ENCODE measurements at regions not wholly inside any gene's neighbourhood (a gene's known extent, or its start where the extent isn't known, plus 50 kb on each side); places are given as distances from the start of the nearest gene placed in this dataset.
"Not testable (repeated sequence)": the region's sequence is repeated elsewhere in the genome, so short reads cannot be mapped to it uniquely, and the experiment has no call there.

DNA sequence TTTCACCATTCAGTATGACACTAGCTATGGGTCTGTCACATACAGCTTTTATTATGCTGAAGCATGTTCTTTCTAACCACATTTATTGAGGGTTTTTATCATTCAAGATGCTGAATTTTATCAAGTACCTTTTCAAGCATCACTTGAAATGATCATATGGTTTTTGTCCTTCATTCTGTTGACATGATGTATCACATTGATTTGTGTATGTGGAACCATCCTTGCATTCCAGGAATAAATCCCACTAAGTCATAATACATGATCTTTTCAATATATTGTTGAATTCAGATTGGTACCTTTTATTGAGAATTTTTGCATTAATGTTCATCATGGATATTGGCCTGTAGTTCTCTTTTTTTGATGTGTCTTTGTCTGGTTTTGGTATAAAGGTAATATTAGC lies 317.4 kb downstream of the NNT start:
- DNase-seq: no peak

DNA sequence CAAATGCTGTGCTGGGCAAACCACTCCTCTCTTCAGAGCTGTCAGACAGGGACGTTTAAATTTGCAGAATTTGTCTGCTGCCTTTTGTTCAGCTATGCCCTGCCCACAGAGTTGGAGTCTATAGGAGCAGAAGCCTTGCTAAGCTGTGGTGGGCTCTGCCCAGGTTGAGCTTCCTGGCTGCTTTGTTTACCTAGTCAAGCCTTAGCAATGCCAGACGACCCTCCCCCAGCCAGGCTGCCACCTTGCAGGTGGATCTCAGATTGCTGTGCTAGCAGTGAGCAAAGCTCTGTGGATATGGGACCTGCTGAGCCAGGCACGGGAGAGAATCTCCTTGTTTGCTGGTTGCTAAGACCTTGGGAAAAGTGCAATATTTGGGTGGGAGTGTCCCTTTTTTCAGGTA lies 314.9 kb downstream of the NNT start:
- no peak for DNase-seq

DNA sequence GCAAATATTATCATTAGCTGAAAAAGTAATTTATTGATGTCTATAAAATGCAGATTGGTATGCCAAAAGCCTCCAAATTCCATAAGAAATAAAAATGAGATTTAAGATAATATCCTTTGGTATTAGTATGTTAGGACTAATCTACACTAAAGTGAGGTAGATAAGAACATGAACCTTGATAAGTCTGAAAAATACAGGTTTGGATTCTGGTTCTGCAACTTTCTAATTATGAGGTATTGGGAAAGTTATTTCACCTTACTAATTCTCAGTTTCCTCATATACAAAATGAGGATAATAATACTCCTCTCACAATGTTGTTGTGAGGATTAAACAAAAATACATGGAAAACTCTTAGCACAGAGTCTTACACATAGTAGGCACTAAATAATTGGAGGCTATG lies 300.1 kb downstream of the NNT start:
- DNase-seq: no peak

DNA sequence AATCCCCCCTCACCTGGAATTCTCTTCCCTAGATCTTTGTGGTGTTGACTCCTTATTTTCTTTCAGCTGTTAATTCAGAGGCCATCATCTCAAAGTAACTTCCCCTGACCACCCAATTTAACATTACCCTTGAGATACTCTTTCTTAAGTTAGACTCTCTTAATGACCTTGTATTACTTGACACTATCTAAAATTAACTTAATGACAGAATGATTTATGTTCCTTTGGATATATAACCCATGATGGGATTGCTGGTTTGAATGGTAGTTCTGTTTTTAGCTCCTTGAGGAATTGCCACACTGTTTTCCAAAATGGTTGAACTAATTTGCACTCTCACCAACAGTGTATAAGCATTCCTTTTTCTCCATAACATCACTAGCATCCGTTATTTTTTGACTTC lies 298.0 kb downstream of the NNT start:
- no peak for DNase-seq

DNA sequence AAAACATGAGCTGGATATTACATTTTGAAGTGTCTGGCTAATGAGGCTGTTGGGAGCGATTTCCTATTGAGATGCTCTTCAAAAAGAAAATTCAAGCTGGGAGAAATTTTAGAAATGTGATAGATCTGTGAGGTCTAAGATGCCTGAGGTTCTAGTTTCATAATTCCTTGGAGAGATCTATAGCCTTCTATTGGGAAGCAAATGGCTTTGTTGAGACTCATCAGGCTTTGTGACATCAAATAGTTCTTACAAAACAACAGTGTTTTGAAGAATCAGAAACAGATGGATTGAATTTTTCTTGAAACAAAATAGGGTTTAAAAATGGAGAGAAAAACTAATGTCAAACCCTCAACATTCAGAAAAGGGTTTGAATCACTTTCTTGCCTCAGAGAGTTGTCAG lies 292.9 kb downstream of the NNT start:
- no peak for DNase-seq

DNA sequence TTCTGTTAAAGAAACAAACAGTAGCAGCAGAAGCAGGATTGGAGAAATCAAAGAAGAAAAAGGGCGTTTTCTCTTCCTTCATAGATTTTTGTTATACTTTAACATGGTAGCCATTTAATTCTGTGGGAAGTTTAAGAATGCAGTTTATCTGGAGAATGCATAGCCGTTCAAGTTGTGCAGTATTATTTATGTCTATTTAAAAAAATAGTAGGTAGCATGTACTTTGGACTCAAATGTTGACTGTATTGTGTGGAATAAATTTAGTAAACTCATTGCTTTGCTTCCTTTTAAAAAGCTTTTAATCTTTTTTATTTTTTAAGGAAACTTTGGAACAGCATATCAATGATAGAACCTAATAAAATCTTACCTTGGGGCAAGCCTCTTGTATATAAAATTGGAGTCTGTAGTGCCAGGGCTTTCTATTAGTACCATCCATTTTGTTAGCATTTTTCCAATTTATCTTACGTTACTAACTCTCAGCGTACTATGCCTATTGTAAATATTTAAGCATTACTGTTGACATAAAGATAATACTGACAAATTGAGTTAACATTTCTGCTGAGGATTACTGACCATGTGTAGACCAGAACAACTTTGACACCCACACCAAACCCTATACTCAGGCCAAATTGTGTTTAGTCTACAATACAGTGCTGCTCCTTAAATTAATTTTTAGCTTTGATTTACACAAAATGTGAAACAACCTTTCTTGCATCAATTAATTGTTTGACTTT lies 291.1 kb downstream of the NNT start:
- DNase-seq: no peak

DNA sequence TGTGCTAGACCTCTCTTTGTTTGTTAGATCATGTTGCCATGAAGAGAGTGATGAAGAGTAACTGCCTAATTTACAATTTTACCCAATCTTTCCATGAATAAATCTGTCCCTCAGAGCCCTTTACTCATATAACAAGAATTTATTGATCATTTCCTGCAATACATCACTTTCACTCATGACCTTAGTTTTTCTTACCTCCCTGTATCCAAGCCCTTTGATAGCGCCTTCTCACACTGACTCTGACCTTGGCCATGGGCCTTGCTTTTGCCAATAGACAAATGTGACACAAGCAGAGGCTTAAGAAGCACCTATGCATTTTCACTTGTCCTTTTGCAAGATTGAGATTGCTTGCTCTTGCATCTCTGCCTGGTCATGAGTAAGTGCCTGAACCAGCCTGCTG lies 288.1 kb downstream of the NNT start:
- DNase-seq: no peak

DNA sequence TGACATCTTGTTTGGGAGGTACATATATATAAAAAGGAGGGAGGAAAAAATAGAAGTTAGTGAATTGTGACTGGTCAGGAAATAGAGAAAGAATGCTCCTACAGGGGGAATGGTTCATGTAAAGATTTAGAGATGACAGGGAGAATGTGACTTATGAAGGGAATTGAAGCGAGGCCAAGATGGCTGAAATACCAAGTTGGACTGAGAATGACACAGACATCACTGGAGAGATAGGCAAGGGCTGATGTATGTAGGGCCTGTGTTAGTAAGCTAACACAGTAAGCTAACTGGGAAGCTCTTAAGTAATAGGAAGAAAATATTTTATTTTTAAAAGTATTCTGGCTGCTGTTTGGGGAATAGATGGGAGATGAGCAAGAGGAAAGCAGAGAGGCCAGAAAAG lies 286.3 kb downstream of the NNT start:
- DNase-seq: no peak

DNA sequence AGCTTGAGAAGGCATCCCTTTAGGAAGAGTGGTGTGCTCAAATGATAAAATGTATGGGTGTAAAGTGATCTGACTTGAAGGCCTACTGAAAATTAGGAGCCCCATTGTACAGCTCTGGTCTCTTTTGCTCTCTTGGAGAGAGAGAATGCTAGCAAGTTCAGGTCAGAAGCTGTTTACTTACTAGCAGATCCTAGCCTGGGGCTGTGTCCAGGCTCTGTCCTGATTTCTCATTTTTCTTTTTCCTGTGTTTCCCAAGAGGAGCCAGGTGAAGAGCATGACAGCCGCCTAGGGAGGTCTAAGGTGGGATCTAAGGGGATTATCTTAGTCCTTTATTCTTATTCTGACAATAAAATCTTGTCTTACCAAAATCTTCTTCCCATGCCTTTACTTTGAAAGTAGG lies 272.8 kb downstream of the NNT start:
- no peak for DNase-seq

DNA sequence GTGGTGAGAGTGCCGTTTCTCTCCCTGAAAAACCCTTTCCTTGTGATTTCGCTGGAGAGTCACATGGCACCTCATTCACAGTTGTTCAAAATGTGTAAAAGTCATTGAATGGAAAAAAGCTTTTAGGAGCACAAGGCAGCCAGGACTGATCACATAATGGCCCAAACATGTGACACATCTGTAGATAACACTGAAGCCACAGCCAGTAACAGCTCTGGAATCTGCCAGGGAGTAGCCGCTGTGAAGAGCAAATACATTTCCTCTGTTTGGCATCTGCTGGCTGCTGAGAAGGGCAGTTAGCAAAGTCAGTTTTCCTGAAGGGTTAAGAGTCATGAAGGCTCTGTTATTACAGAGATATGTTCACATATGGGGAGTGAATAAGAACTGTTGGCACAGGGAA lies 271.8 kb downstream of the NNT start:
- DNase-seq: no peak

DNA sequence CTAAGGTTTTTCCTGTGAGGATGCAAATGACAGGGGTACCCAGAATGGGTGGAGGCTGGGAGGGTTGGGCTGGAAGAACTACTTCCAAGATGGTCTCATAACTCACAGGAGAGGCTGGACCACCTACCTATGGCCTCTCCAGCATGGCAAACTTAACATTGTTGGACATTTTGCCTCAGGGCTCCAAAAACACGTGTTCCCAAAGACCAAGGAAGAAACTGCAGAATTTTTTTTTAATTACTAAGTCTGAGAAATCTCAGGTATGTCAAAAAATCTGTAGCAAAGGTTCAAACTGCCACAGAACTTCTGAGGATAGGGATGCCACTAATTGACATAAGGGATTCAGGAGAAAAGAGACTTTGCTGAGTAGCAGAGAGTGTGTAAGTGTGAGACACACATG lies 270.8 kb downstream of the NNT start:
- no peak for DNase-seq

DNA sequence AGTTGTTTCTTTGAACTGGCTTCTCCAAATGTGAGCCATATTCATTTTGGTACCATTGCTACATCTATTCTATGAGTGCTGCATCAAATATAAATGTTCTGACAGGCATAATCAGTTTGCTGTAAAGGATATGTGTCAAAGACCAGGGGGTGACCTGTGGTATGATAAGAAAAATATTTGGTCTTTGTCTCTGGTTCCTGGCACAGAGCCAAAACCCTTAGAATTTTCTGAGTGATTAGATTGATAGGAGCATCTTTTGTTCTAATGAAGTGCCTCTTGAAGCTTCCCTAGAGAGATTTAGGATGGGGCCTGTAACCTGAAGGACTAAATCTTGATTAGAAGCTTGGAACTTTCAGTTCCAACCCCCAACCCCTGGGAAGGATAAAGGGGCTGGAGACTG lies 256.3 kb downstream of the NNT start:
- no peak for DNase-seq

DNA sequence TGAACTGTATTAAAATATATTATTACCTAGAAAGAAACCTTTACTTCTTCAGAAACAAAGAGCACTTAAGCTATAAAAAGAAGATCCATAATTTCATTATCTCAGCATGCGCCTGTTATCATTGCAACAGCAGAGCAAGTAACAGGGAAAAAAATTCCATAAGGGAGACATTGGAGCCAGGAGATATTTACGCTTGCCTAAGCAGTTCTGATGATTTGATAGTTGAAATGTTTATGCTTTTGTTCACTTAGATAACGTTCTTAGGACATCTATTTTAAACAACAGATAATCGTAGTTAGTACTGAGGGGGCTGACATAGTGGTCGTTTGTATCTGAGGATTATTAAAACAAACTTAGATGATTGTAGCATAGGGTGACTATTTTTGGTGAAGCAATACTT lies 252.5 kb downstream of the NNT start:
- no peak for DNase-seq

DNA sequence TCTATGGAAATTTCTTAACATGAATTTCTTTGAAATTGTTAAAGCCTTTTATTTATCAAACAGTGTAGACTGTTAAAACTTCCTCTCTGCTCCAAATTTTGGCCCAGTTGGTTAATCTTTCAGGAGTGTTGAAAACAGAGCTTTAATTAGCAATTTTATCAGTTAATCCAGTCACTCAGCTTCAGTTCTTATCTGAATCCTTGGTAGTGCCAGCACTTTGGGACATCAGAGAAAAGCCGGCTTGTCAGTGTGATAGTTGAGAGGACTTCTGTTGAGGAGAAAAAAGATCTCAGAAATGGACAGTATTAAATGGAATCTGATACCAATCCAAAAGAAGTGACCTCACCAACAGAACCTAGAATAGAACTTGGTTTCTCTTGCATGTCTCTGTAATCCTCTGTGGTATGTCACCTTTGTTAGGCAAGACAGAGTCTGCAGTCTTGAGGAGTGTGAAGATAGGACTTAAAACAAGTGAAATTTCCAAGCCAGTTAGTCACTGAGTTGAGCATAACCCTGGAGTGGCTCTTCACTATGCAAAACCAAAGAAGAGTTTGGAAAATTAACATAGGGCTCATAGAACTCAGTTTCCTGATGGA lies 251.8 kb downstream of the NNT start:
- DNase-seq: no peak

DNA sequence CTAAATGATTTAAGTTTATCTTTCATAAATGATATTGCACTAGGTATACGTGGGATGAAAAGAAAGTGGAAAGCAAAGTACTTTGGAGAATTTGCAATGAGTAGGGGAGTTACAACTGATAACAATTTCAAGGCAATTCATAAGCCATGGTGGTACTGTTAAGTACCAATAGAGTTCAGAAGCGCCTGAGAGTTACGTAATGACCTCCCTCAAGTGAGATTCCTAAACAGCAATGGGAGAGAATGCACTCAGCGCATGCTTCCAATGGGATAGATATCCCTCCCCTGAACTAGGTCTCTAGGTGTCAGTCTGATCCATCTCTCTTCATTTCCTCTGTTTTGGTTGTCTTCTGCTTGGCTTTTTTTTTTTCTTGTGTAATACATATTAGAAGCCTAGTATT lies 249.3 kb downstream of the NNT start:
- DNase-seq: no peak

DNA sequence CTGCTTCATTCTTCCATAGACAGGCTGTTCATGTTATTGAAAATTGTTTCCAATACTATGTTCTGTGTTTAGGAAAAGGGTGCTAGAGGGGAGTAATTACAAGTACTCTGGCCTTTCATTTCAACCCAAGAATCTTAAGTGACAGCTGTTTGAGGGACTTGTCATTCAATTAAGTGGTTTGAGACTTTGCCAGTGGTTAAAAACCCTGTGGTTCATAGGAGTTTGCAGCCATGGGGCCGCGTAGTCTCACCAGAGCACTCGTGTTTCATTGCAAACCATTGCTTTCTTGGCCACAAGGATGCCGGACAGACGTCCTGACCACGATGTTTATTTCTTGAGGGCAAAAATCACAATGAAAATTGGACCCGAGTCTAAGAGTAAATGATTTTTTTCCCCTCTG lies 248.8 kb downstream of the NNT start:
- DNase-seq: no peak

DNA sequence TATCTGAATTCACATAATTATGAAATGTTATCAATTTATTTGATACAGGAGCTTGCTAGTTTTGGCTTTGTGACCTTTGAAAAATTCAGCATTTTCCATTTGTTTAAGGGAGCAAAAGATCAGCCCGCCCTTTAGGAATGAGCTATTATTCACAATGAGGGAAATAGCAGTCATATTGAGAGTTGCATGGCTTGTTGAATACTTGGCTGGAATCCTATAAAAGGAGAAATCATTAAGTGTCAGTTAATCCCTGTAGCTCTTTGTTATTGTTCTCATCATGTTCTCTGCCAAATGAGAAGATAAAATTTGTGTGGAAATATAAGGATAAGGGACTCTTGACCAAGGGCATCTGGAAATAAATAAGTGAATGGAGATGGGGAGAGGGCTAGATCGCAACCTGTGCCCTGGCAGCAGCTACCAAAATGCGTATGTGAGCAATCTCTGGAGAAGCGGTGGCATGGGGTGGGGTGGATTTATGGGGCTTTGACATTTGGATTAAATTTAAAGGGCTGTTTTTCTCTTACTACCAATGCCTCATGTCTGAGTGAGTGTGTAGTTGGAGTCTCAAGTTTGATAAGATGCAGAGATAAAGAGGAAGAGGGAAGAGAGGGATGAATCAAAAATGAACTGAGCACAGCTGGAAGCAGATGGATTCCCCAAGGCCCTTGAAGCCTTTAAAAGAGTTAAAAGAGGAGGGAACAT lies 237.6 kb downstream of the NNT start:
- no peak for DNase-seq

DNA sequence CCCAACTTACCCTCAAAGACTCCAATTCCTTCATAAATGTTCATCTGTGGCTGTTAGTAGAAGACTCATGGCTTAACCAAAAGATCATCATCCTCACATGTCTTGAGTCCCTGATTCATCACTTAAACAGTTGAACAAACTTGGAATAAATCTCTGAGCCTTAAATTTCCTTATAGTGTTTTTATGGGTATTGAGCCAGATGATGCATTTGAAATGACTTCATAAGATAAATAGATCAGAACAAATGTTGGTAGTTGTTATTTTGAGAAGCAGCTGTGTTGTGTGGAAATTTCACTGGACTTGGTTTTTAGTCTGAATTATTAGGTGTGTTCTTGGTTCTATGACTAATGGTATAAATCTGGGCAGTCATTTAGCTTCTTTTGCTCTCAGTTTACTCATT lies 236.2 kb downstream of the NNT start:
- no peak for DNase-seq

DNA sequence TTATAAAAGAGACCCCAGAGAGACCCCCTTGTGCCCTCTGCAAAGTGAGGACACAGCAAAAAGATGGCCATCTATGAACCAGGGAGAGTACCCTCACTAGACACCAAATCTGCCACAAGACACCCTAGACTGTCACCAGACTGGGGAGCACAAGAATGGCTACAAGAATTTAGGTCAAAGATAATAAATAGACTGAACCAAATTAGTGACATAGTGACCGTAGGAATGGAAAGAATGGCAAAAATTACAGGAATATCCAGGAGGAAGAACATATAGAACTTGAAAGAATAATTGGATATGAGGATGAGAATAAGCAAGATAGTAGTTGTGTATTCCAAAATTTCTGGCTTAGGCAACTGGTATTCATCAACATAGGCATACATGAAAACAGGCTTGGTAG lies 235.0 kb downstream of the NNT start:
- DNase-seq: no peak

DNA sequence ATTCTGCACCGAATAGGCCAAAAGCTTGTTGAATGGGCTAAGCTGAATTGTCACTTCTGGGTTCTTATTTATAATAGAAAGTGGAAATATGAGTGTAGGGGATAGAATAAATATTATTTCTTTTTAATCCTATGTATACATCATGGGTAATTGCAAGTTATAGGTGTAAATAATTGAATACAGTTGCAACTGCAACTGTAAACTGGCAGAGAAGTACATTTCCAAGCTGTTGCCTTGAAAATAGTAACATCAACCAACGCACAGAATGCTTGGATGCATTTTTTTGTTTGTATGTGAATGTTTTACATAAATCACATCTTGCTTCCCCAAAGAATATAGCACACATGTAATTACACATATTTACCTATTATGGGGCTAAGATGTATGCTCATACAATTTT lies 234.1 kb downstream of the NNT start:
- no peak for DNase-seq

DNA sequence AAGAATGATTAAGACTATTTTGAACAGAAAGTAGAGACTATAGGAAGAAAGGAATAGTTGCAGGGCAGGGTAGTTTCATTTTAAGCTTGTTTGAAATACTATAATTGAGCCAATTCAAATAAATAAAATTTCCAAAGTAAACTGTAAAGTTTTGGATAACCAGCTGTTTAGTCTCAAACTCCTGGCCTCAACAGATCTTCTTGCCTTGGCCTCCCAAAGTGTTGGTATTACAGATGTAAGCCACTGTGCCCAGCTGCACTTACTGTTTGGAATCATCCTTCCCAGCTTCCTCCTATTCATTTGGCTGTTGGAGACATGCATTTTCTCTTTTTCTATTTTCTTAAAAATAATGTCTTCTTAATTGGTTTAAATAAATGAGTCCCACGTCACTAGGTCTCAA lies 231.0 kb downstream of the NNT start:
- DNase-seq: no peak

DNA sequence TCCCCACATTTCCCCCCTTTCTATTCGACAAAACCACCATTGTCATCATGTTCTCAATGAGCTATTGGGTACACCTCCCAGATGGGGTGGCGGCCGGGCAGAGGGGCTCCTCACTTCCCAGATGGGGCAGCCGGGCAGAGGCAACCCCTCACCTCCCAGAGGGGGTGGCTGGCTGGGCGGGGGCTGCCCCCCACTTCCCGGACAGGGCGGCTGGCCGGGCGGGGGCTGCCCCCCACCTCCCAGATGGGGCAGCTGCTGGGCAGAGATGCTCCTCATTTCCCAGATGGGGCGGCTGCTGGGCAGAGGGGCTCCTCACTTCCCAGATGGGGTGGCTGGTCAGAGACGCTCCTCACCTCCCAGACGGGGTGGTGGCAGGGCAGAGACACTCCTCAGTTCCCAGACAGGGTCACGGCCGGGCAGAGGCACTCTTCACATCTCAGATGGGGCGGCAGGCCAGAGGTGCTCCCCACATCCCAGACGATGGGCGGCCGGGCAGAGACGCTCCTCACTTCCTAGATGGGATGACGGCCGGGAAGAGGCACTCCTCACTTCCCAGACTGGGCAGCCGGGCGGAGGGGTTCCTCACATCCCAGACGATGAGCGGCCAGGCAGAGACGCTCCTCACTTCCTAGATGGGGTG lies 221.5 kb downstream of the NNT start:
- not testable (repeated sequence) for DNase-seq

DNA sequence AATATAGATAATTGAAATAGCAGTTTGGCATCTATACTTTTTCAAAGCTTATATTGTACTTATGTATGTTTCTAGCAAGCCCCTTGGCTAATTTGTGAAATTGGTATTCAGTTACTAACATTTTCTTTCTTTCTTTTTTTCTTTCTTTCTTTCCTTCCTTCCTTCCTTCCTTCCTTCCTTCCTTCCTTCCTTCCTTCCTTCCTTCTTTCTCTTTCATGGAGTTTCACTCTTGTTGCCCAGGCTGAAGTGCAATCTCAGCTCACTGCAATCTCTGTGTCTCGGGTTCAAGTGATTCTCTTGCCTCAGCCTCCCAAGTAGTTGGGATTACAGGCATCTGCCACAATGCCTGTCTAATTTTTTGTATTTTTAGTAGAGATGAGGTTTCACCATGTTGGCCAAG lies 215.4 kb downstream of the NNT start:
- DNase-seq: not testable (repeated sequence)

DNA sequence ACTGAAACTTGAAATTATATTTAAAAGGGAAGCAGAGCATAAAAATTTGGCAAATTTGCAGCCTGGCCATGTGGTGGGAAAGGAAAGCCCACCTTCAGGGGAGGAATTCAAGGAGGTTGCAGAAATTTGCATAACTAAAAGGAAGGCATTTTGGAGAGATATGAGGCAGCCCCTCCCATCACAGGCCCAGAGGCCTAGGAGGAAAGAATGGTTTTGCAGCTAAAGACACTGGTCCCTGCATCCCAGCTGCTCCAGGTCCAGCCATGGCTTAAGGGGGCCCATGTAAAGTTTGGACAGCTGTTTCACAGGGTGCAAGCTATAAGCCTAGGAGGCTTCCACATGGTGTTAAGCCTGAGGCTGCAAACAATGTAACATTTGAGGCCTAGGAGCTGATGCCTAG lies 212.5 kb downstream of the NNT start:
- DNase-seq: no peak

Data from DMS 273 treated with DMSO at 0.1 percent for 48 hours (cell line).